Bronchial epithelial cell (primary cell): ENCODE measurements at regions not wholly inside any gene's neighbourhood (a gene's known extent, or its start where the extent isn't known, plus 50 kb on each side); places are given as distances from the start of the nearest gene placed in this dataset.

Experiments used
- DNase-seq: peaks from one replicate; pipeline ENCODE4 v3.0.0-alpha.2; 2010; ENCODE audit warnings: low read depth
- FAIRE-seq: peaks from 2 replicates; lab custom pipeline; 2011; peaks lifted over from hg19 to GRCh38; lab: Jason Lieb, UNC
- H3K27me3 ChIP-seq: 2 replicates; pipeline ENCODE4 v1.5.1; 2011; ENCODE audit warnings: low read length; ENCODE audit not compliant: control insufficient read depth, insufficient read depth
- H3K36me3 ChIP-seq: 2 replicates; pipeline ENCODE4 v1.5.1; 2011; ENCODE audit warnings: low read length; ENCODE audit not compliant: control insufficient read depth, insufficient read depth
- H3K4me3 ChIP-seq: 2 replicates; pipeline ENCODE4 v1.5.1; 2011; ENCODE audit warnings: mild to moderate bottlenecking, low read depth, low read length, control low read depth
- CTCF ChIP-seq: IDR thresholded peaks from 2 replicates; pipeline ENCODE4 v1.5.1; 2011; ENCODE audit warnings: mild to moderate bottlenecking, moderate library complexity, low read length, control low read depth, inconsistent platforms; ENCODE audit not compliant: insufficient read depth, severe bottlenecking

- FAIRE-seq (no peak), DNase-seq (no peak)
- Histone ChIP-seq H3K4me3 (no peak overlapping the region), H3K27me3 (no peaks in the 10 kb centered on the region), H3K36me3 (no peaks in the 10 kb centered on the region)
- TF ChIP-seq CTCF: no peak
These were observed 128.1 kb upstream of the SOX6 start for GRCh38 chr11:16484434-16484833.

GRCh38 chr11:16474659-16475058, 118.3 kb upstream of the SOX6 start:
- TF ChIP-seq CTCF: no peak

GRCh38 chr11:16469968-16470367, 113.6 kb upstream of the SOX6 start:
- Histone ChIP-seq H3K4me3 (no peak overlapping the region), H3K27me3 (no peaks in the 10 kb centered on the region), H3K36me3 (no peaks in the 10 kb centered on the region)
- TF ChIP-seq CTCF: no peak
- DNase-seq (no peak), FAIRE-seq (no peak)

More at GRCh38 chr11:16474659-16475058, 118.3 kb upstream of the SOX6 start:
- no peaks in the 10 kb centered on the region for H3K27me3 ChIP-seq
- no peak for DNase-seq
- H3K36me3 ChIP-seq: no peaks in the 10 kb centered on the region
- no peak for FAIRE-seq
- H3K4me3 ChIP-seq: no peak overlapping the region

- no peak for FAIRE-seq
- no peaks in the 10 kb centered on the region for H3K27me3 ChIP-seq
- TF ChIP-seq CTCF: no peak
- H3K36me3 ChIP-seq: no peaks in the 10 kb centered on the region
- DNase-seq: no peak
- H3K4me3 ChIP-seq: no peak overlapping the region
These were observed 112.5 kb upstream of the SOX6 start for GRCh38 chr11:16468735-16469453.

GRCh38 chr11:16460508-16460907, 104.2 kb upstream of the SOX6 start:
- no peak for DNase-seq
- Histone ChIP-seq H3K4me3 (no peak overlapping the region), H3K27me3 (no peaks in the 10 kb centered on the region), H3K36me3 (no peaks in the 10 kb centered on the region)
- TF ChIP-seq CTCF: no peak
- FAIRE-seq: no peak

GRCh38 chr11:16456366-16456765, 100.0 kb upstream of the SOX6 start:
- Histone ChIP-seq H3K4me3 (no peak overlapping the region), H3K36me3 (no peaks in the 10 kb centered on the region), H3K27me3 (no peaks in the 10 kb centered on the region)
- FAIRE-seq: no peak
- no peak for TF ChIP-seq CTCF
- DNase-seq: peak; percentile 13
